Jurkat, Clone E6-1 (cell line): ENCODE measurements at regions not wholly inside any gene's neighbourhood (a gene's known extent, or its start where the extent isn't known, plus 50 kb on each side); places are given as distances from the start of the nearest gene placed in this dataset.

Experiments
- DNase-seq: peaks from one replicate; pipeline ENCODE4 v3.0.0-alpha.2; 2011; ENCODE audit warnings: low read depth, low spot score
- H3K4me3 ChIP-seq: 2 replicates; pipeline ENCODE4 v1.5.1; 2011; ENCODE audit warnings: mild to moderate bottlenecking, low read length, control low read depth, moderate library complexity

DNA sequence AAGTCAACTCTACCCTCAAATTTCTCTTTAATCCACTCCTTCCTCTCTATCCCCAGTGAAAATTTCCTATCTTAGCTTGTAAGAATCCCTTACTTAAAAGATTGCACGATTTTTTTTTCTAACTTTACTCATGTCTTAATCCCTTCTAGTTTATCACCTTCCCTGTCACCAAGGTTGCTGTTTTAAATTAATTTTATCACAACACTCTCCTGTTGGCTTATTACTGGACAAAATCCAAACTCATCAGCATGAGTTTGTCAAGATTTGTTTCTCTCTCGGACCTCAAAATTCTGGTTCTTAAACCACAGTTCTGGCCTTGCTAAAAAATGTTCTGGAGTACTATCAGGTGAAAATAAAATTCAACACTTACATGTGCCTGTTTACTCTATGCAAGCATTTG lies 959.1 kb upstream of the SLC10A2 start:
- no peak overlapping the region for H3K4me3 ChIP-seq
- DNase-seq: no peak

DNA sequence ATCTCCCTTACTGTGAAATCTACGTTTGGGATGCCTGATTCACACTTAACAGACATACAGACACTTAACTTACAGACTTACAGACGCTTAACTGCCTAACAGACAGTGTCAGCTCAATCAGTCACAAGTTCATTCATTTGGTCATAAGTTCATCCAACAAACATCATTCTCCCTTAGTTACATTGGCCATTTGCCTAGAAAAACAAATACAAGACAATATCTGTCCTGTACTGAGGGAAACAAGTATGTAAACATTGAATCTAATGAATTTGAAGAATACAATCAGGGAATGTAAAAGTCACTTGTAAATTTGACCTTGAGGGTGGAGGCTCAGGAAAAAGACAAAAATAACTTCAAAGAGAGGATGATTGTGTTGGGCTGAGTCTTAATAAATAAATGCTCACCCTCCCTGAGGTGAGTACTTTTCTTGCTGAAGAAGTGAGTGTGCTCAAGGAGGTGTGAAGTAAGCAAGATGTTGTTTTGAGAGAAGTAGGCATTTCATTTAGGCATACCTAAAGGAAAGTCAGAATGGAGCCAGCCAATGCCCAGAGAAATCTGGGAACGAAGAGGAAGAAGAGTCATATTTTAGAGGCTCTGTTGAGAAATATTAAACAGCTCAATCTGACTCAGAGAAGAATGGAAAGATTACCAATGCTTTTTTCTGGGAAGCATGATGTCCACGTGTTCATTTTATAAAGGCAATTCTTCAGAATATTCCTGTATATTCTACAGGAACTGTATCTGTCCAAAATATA lies 958.4 kb upstream of the SLC10A2 start:
- no peak overlapping the region for H3K4me3 ChIP-seq
- DNase-seq: no peak

DNA sequence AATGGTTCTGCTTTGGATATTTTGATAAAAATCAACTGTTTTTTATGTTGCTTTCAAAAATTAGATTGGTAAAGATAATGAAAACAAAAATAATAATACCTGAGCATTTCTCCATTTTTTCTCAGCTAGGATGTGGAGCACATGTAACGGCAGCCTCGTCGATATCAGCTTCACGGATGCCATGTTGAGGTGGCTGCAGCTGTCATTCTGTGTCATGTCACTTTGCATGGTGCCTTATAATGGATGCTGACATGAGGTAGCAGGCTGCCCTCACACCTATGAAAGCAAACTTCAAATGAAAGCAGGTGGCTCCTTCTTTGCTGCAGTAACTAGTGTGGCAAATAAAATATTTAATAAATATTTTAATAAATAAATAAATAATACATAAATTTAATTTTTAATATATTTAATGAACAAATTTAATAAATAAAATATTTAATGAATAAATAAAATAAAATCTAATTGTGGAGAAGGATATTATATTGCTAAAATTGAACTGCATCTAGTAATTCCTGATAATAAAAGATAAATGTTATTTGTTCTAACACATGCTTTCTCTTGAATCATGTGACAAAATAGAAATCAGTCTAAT lies 955.7 kb upstream of the SLC10A2 start:
- H3K4me3 ChIP-seq: no peak overlapping the region
- DNase-seq: no peak

DNA sequence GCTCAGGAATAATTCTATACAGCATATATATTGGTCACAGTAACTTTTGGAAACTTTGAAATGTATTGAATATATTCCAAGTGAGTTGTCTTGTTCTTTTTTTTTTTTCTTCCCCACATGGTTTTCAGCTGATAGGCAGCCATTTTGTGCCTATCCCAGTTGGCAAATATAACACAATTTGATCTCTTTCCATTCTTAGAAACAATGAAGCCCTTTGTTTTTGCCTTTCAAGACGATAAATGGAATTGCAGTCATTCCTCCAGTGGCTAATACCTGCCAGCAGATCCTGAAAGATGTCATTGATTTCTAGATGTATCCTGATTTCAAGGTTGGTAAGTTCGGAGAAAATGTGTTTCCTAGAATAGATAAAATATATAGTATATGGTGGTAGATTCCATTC lies 951.1 kb upstream of the SLC10A2 start:
- H3K4me3 ChIP-seq: no peak overlapping the region
- DNase-seq: no peak

DNA sequence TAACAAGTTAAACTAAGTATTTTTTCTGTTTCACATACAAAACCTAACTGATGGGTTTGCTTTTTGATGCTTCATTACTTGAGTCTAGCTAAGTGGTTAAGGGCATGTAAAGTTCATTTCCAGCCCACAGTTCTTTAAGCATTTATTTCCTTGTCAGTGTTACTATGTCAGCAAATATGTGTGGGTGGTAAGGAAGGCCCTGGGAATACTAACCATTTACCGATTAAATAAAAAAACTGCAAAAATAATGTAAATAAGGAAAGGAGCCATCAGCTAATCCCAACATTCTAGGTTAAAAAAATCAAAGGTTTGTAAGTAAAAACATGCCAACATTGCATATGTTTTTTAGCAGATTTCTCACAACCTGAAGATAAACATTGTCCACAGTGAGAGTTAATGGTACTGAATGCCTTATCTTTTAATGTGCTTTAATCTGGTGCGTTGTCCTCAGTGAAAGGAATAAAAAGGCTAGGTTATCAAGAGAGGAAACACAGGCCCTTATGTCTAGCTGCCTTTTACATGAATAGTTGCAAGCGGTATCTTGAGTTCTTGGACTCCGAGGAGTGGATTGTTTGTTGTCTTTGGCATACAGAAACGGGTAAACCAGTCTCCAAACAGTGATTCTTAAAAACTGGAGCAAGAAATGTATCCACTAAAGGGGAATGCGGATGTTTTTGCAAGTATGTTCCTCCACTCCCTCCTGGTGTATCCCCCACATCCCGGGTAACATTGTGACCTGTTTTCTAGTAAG lies 949.6 kb upstream of the SLC10A2 start:
- no peak overlapping the region for H3K4me3 ChIP-seq
- no peak for DNase-seq

DNA sequence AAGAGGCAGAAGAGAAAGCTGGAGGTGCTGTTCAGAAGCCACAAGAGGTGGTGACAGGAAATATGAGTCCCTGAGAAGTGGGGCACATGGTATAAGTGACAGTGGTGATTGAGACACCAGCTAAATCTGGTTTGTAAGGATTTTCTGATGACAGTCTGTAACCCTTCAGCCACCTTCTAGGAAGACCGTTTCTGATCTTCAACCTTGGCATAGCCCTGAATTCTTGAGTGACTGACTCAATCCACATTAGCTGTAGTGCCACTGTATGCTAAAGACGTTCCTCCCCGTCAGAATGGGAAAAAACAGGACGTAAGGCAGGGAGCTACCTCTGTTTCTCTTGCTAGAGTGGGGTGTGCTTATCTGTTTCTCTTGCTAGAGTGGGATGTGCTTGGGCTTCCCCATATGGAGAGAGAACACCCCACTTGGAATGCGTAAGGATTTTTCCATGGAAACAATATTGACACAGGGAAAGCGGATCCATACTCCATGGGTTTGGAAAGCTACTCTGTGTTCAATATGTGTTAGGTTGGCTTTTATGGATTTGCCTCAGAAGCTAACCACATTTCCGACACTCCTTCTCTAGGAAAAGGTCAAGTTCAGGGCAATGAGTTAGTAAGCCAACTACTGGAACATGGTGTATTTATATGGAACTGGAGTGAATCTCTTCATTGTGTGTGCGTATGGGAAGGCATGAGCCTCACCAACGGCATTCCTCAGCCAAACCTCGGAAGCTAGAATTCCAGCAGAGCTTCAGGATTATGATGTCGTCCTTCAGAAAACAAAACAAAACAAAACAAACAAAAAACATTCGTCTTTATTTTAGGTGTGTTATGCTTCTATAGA lies 948.8 kb upstream of the SLC10A2 start:
- H3K4me3 ChIP-seq: no peak overlapping the region
- no peak for DNase-seq

DNA sequence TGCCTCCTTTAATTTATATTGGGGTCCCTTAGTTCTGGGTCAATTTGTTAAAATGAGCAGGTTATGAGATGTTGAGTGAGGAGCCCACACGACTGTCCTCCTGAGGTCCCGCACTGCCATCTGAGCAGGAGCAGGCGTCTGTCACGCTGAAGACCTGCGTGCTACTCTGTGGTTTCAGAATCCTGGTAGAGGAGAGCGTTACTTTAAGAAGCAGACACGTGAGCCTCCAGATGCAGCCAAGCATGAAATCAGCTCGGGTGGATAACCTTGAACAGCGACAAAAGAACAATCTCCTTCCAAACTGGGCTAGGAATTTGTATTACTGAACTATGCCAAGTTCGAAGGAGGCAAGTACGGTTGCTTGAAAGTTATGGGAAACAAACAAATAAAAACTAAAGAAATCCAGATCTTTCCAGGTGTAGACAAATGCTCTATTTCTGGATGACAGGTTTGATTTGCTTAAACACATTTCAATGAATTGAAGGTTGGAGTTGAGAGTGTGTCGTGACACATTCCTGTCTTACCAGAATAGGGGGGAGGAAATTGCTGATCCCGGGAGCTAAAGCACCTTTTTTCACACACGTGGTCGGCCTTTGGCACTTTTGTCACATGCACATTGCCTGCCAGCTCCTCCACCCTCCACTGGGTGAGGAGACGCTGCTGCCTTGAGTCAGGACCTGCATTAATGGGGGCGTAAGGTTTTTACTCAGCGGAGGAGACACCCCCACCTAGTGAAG lies 945.5 kb upstream of the SLC10A2 start:
- no peak for DNase-seq
- H3K4me3 ChIP-seq: no peak overlapping the region

DNA sequence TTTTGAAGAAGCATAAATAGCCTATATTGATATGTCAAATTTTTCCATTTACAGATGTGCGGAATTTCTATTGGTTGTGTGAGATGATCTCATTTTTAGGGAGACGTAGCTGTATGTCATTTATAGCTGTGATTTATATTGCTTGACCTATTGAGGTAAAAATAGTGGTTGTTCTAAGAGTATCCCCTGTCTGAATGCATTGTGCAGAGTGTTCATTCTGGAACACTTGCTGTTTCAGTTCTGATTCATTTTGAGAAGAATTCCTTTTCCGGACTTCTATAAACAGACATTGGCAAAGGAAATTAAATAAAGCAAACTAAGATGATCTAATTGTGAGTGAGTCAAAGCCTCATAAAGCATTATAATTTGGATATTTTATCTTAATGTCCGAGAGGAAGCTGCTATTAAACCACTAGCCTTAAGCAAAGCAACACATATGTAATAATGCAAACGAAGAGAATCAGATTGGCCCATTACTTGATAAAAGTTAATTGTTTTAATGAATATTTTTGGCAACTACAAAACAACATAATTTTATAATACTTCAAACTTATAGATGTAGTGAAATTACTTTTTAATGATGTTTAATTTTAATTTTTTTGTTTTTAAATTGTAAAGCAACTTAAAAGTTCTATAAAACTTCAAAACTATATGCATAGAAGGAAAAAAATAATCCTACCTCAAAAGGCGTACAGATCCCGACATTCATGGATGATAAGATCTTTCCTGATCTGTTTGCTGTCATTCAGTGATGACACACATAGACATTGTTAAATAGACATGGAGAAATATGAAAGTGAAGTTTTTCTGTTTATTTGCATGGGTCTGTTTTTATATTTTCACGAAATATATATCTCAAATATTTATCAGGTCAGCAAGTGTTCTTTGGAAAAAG lies 942.6 kb upstream of the SLC10A2 start:
- no peak overlapping the region for H3K4me3 ChIP-seq
- DNase-seq: no peak

DNA sequence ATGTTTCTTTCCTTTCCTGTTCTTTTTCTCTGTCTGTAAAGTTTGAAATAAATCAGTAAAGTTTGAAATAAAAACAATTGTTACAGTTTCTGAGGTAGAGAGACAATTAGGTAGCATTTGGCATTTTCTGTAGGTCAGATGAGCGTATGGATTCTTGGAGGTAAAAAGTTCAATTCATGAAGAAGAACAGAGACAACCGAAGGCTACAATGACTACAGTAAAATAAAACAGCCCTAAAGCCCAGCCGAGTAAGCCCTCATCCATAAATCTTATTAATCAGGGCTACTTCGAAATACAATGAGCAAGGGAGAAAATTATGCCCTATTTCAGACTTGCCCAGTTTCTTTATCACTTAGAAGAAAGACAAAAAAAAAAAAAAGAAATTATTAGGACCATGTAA lies 941.9 kb upstream of the SLC10A2 start:
- no peak overlapping the region for H3K4me3 ChIP-seq
- no peak for DNase-seq

DNA sequence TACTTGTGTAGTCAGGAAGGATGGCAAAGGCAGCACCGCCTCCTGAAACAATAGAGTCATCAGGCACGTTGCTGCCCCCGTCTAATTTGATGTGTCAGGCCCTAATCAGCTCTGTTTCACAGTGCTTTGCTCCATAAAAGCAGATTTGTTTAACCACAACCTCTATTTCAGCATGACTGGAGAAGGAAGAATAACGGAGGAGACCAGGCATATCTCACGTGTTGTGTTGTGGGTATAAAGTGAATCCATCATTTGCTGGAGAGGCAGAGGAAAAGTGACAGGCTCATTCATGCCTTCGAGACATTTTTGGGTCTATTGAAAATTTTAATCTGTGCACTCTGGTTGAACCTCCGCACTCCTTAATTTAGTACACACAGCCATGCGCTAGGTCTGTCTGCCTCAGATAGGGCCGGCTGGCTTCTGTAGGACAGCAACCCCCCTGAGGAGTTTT lies 940.4 kb upstream of the SLC10A2 start:
- no peak for DNase-seq
- no peak overlapping the region for H3K4me3 ChIP-seq

DNA sequence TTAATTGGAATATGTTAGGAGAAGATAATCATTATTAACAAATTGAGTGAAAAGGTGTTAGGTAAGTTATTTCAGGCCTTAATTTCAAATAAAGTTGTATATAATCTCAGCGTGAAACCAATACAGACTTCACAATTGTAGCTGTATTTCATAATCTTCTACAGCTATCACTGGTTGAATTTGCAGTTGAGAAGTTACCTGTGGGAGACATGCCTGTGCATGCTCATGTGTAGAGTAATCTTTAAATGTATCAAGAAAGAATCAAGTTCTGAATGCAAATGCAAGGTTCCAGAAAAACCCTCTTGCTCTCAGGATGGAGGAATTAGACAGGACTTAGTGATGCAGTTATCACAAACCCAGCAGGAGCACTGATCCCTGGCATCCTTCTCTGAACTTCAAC lies 938.4 kb upstream of the SLC10A2 start:
- no peak overlapping the region for H3K4me3 ChIP-seq
- DNase-seq: no peak

DNA sequence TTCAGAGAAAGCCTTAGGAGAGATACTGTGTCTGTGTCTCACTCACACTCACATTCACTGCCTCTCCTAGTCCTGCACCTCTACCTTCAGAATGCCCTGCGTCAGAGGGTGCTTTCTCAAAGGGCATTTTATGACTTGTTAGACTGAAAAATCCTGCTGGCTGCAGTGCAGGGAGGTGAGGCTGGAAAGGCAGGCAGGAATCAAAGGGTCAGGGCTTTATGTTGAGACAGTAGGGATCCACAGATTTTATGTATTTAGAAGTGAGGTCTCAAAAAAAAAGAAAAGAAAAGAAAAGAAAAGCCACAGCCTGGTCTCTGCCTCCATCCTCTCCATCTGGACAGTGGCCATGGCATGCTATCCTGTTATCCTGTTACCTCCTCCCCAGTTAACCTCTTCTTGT lies 936.0 kb upstream of the SLC10A2 start:
- no peak for DNase-seq
- H3K4me3 ChIP-seq: no peak overlapping the region

DNA sequence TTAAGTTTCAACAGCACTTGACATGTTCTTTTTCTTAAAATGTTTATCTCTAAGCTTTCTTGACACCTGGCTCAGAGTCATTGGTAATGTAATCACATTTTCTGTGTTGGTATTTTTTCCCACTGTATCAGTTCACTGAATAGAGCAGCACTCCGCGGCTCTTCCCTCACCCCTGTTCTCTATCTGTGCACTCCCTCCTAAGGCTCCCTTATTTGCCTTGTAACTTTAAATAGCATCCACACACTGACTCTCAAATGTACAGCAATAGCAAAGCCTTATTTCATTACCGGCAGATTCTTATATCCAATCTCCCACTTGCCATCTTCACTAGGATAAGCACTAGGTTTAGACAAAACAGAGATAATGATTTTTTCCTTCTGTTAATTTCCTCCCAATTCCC lies 935.5 kb upstream of the SLC10A2 start:
- no peak for DNase-seq
- H3K4me3 ChIP-seq: no peak overlapping the region

DNA sequence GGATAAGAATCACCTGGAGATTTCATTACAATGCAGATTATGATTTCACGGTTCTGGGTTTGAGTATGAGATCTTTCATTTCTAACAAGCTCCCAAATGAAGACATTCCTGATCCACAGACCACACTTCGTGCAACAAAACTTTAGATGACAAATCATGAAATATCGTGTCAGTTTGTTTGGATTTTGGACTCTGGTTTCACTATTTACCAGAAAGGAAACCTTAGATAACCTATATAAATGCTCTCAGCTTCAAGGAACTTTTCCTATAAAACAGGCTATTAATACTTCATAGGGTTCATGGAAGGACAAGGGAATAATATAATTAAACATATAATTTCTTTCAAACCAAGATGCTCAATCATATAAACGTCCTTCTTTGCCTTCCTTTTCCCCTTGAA lies 930.5 kb upstream of the SLC10A2 start:
- no peak overlapping the region for H3K4me3 ChIP-seq
- no peak for DNase-seq

DNA sequence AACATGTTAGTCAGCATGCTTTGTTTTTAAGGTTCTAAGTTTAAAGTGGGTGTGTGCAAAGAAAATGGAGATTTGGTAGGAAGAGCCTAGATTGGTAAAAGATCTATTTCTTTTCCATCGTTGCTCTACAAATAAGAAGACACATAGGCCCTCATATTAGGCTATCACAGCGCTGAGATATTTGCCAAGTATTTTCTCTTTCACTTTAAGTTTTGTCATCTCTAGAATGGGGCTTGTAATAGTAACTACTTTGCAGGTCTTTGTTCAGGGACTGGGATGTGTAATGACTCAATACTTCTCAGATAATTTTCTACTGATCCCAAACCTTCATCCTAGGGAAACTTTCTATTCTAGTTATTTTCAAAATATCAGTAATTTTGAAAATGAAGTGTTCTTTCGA lies 917.7 kb upstream of the SLC10A2 start:
- DNase-seq: no peak
- no peak overlapping the region for H3K4me3 ChIP-seq

DNA sequence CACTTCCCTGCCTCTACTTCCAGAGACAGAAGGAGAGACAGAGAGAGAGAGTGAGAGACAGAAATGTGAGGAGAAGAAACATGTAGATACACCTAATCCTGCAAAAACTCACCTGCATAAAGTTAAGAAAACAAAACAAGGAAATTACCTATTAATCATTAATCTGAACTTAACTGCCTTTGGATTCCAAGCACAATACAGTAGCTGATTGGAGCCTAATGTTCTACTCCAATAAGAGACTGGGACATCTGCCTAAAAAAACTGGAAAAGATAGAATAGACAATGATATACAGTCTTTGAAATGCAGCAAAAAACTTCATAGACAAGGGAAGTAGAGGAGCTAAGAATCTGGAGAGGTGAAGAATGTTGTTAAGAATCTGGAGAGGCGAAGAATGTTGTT lies 910.2 kb upstream of the SLC10A2 start:
- H3K4me3 ChIP-seq: no peak overlapping the region
- DNase-seq: no peak

DNA sequence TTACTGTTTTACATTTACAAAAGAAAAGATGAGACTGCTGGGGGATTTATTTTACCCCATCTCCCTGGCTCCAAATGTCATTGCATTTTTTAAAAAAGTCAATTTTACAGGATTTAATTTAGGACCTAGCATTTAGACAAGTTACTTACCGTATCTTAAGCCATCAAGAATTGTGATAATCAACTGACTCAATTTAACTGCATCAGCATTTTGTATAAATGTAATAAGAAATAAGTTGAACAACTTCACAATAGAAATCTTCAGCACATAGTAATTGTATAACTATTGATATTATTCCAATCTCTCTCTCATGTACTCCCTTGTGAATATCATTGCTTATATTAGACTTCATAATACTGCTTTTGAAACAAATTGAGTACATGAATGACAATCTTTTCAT lies 907.5 kb upstream of the SLC10A2 start:
- DNase-seq: no peak

DNA sequence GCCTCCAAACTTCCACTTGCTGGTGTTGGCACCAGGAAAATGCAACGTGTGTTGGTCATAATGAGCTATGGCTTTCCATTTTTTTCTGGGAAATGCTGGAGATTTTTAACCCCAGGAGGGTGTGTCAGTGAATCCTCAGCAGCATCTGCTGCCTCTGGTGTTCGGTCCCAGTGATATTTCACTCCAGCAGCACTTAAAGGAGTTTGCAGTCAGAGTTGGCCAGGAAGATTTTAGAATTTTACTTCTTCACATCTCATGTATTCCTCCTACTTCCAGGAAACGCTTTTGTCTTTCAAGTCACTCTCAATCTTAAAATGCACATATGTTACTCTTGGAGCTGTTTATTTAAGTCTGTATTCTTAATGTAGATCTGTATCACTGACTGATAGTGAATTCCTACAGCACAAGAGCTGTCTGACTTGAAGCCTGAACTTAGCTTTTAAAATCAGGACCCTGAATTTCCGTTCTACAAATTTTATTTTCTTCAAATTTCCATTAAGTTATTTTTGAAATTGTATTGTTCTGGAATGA lies 903.4 kb upstream of the SLC10A2 start:
- DNase-seq: no peak
- no peak overlapping the region for H3K4me3 ChIP-seq

More for the DNA sequence above, 907.5 kb upstream of the SLC10A2 start:
- no peak overlapping the region for H3K4me3 ChIP-seq
